ENCODE measurements at regions not wholly inside any gene's neighbourhood (a gene's known extent, or its start where the extent isn't known, plus 50 kb on each side); places are given as distances from the start of the nearest gene placed in this dataset.

DNA sequence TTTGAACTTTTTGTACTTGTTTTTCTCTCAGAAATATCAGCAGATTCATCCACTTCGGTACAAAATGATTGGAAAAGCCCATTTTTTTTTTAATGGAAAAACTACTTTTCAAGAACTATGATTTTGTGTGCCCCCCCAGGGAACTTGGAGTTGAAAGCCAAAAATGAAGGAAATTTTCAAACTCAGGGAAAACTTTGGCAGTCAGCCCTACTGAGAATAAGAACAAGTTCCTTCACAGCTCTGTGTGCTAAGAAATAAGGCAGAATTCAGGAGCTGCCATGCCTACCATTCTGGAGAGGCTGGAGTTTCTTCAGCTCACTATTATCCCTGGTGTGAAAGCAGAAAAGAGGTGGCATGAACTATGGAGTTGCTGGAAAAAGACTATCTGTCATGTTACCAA lies 226.0 kb upstream of the SLC35G4 start:
- TF ChIP-seq, protein P1, sequence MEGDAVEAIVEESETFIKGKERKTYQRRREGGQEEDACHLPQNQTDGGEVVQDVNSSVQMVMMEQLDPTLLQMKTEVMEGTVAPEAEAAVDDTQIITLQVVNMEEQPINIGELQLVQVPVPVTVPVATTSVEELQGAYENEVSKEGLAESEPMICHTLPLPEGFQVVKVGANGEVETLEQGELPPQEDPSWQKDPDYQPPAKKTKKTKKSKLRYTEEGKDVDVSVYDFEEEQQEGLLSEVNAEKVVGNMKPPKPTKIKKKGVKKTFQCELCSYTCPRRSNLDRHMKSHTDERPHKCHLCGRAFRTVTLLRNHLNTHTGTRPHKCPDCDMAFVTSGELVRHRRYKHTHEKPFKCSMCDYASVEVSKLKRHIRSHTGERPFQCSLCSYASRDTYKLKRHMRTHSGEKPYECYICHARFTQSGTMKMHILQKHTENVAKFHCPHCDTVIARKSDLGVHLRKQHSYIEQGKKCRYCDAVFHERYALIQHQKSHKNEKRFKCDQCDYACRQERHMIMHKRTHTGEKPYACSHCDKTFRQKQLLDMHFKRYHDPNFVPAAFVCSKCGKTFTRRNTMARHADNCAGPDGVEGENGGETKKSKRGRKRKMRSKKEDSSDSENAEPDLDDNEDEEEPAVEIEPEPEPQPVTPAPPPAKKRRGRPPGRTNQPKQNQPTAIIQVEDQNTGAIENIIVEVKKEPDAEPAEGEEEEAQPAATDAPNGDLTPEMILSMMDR (IDR thresholded peaks at IDR 0.05) = no peak
- Mint-ChIP-seq H3K27ac (no peak overlapping the region), H3K9me3 (no peaks in the 10 kb centered on the region), H3K36me3 (ENCODE audit: low read depth) (no peaks in the 10 kb centered on the region), H3K27me3 (ENCODE audit: low read depth, poor library complexity) (peaks cover 5% of the 10 kb centered on the region), H3K4me3 (no peak overlapping the region), H3K4me1 (no peaks in the 10 kb centered on the region)
- DNase-seq = no peak

DNA sequence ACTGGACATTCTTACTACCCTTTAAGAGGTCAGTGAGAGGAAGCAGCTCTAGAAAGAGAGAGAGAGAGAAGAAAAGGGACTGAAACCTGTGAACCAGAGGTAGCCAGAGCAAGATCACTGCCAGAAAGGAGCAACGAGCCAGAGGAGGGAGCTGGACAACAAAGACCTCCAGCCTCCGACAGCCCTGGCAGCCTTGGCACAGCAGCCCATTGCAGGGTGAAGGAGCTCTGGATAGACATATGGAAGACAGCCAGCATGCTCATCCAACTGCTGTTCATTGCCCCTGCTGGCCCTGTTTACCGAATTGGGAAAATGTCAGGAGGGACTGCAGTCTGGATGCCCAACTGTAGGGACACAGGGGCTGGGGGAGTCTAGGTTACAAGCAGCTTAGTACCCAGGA lies 228.4 kb upstream of the SLC35G4 start:
- Mint-ChIP-seq H3K27ac (no peak overlapping the region), H3K9me3 (no peaks in the 10 kb centered on the region), H3K27me3 (ENCODE audit: low read depth, poor library complexity) (peaks cover under 1% of the 10 kb centered on the region), H3K36me3 (ENCODE audit: low read depth) (no peaks in the 10 kb centered on the region), H3K4me3 (no peak overlapping the region), H3K4me1 (no peaks in the 10 kb centered on the region)
- no peak for DNase-seq
- TF ChIP-seq, protein P1 (IDR thresholded peaks at IDR 0.05) = no peak

- TF ChIP-seq, protein P1 (IDR thresholded peaks at IDR 0.05) = no peak
- Mint-ChIP-seq H3K36me3 (ENCODE audit: low read depth) (no peaks in the 10 kb centered on the region), H3K9me3 (no peaks in the 10 kb centered on the region), H3K27me3 (ENCODE audit: low read depth, poor library complexity) (no peaks in the 10 kb centered on the region), H3K27ac (no peak overlapping the region), H3K4me3 (no peak overlapping the region), H3K4me1 (no peaks in the 10 kb centered on the region)
- DNase-seq = no peak
Observed at GRCh38 chr18:11379660-11380059, 229.7 kb upstream of the SLC35G4 start.

DNA sequence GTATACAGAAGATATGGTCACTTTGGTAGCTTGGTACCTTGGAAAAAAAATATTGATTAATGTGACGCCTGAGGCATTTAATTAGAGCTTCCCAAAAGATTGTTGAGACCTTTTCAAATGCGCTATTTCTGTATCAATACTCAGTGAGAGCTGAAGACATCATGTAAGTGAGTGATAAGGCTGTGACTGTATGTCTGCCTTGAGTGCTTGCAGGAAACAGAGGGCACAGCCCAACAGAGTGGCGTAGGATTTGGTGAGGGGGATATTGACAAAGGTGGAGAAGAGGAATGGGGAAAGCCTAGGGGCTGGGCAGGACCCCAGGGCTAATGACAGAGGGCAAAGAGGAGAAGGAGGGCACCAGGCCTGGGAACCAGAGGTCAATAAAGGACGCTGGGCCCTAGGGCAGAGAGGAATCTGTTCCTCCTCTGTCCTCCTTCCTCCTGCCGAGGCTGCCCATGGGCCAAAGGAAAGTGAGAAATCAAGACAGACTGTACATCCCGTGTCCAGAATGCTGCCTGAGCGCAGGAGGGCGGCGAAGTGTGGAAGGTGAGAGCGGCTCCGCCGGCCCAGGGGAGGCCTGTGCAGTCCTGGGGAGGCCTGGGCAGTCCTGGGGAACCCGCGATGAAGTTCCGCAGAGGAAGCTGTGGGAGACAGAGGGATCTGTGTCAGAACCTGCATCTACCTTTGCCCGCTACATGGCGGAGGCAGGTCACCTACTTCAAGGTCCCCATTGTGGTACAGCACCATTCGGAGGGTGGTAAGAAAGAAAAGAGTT lies 228.6 kb upstream of the PIEZO2 start:
- DNase-seq = no peak
- no peaks in the 10 kb centered on the region for H3K9me3 Mint-ChIP-seq
- no peaks in the 10 kb centered on the region for H3K36me3 Mint-ChIP-seq (ENCODE audit: low read depth)
- TF ChIP-seq, protein P1 (IDR thresholded peaks at IDR 0.05) = no peak
- no peak overlapping the region for H3K27ac Mint-ChIP-seq
- H3K4me1 Mint-ChIP-seq = no peaks in the 10 kb centered on the region
- H3K27me3 Mint-ChIP-seq (ENCODE audit: low read depth, poor library complexity) = no peaks in the 10 kb centered on the region
- H3K4me3 Mint-ChIP-seq = no peak overlapping the region

DNA sequence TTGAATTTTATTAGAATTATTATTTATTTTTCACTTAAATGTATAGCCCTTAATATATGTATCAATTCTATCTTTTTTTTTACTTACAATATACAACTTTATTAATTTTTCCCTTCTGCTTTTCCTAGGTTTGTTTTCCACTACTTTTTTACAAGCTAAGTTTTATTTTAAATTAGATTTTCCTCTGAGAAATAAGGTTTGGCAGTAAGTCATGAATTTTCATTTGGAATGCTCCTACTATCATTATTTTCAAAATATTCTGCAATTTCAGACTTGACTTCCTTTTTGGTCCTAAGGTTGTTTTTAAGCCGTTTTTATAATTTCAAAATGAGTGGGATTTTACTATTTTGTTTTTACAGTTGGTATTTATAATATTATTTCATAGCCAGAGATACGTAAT lies 222.8 kb upstream of the PIEZO2 start:
- TF ChIP-seq, protein P1 (IDR thresholded peaks at IDR 0.05) = no peak
- H3K4me3 Mint-ChIP-seq = no peak overlapping the region
- no peak overlapping the region for H3K27ac Mint-ChIP-seq
- peaks cover 2% of the 10 kb centered on the region for H3K4me1 Mint-ChIP-seq
- H3K27me3 Mint-ChIP-seq (ENCODE audit: low read depth, poor library complexity) = peaks cover 11% of the 10 kb centered on the region
- no peaks in the 10 kb centered on the region for H3K9me3 Mint-ChIP-seq
- no peaks in the 10 kb centered on the region for H3K36me3 Mint-ChIP-seq (ENCODE audit: low read depth)
- DNase-seq = no peak

- Mint-ChIP-seq H3K4me1 (peaks cover 15% of the 10 kb centered on the region), H3K27ac (no peak overlapping the region), H3K9me3 (no peaks in the 10 kb centered on the region), H3K4me3 (no peak overlapping the region), H3K36me3 (ENCODE audit: low read depth) (no peaks in the 10 kb centered on the region), H3K27me3 (ENCODE audit: low read depth, poor library complexity) (peaks cover 11% of the 10 kb centered on the region)
- DNase-seq = no peak
- TF ChIP-seq, protein P1 (IDR thresholded peaks at IDR 0.05) = no peak
Observed at GRCh38 chr18:11369556-11369955, 220.2 kb upstream of the PIEZO2 start.
